SKM-1 treated with dmso at 0.1 percent for 144 hours (cell line): ENCODE measurements at regions not wholly inside any gene's neighbourhood (a gene's known extent, or its start where the extent isn't known, plus 50 kb on each side); places are given as distances from the start of the nearest gene placed in this dataset.

ENCODE experiments used
- DNase-seq: peaks from one replicate; lab custom pipeline; 2025; ENCODE audit not compliant: unreplicated experiment; lab: John Stamatoyannopoulos, UW

- DNase-seq, result no peak
These were observed 75.0 kb downstream of the PTPDC1 start for GRCh38 chr9:94159069-94159939.

- DNase-seq, result no peak
These were observed 76.6 kb downstream of the PTPDC1 start for GRCh38 chr9:94160594-94161501.

GRCh38 chr9:94161673-94162072 is 77.4 kb downstream of the PTPDC1 start:
- DNase-seq, result no peak

DNA sequence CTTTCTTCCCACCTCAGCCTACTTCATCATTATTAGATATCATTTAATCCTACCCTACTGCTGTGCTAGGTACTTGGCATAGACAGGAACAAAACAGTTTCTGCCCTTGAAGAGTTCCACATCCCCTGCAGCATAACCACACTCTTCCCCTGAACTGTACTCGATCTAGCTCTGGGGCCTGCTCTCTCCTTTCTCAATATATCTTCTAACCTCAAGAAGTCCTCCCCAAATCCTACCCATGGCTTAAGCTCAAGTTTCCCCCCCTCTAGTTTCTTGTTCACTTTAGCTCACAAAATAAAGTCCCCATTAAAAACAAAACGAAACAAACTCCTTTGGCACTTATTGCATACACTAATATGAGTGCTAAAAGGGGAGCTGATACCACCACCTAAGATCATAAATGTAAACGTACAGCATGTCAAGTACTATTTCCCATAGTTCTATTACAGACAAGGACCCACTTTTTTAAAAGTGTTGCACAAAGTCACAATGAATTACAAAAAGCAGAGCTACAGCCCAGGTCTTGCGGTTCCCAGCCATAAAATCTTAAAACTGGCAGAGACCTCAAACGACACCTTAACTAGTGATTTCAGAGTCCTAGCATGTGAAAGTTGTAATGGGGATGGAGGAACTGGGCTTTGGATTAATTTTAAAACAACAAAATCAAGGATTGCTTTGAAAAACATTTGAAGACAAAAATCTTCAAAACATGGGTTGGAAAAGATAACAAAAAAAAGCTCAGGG is 80.7 kb downstream of the PTPDC1 start:
- peak; percentile 5 for DNase-seq

GRCh38 chr9:94165592-94166235 is 81.5 kb downstream of the PTPDC1 start:
- DNase-seq, result peak; percentile 82

GRCh38 chr9:94166236-94166975 is 82.1 kb downstream of the PTPDC1 start:
- DNase-seq, result peak; percentile 85

- DNase-seq, result no peak
These were observed 82.7 kb downstream of the PTPDC1 start for GRCh38 chr9:94166976-94167346.

DNA sequence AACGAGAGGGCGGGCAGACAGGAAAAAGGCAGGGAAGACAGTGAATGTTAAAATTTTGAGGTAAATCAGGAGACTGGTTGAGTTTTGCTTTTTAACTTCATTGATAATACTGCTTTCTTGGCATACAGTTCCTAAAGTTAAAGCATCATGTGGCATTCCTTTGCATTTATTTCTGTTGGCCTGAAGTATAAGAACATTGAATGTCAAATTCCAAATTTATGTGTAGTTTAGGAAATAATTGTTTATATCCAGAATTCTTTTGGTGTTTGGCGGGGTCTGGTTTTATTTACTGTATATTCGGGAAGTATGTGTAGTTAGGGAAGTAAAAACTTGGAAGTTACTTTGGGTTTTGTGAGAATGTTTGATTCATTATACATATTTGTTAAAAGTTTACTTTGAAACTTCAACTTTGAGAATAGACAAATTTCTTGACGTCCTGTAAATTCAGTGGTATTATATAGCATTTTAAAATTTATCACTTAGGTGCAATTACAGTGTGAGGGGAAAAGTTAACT is 83.2 kb downstream of the PTPDC1 start:
- no peak for DNase-seq

DNA sequence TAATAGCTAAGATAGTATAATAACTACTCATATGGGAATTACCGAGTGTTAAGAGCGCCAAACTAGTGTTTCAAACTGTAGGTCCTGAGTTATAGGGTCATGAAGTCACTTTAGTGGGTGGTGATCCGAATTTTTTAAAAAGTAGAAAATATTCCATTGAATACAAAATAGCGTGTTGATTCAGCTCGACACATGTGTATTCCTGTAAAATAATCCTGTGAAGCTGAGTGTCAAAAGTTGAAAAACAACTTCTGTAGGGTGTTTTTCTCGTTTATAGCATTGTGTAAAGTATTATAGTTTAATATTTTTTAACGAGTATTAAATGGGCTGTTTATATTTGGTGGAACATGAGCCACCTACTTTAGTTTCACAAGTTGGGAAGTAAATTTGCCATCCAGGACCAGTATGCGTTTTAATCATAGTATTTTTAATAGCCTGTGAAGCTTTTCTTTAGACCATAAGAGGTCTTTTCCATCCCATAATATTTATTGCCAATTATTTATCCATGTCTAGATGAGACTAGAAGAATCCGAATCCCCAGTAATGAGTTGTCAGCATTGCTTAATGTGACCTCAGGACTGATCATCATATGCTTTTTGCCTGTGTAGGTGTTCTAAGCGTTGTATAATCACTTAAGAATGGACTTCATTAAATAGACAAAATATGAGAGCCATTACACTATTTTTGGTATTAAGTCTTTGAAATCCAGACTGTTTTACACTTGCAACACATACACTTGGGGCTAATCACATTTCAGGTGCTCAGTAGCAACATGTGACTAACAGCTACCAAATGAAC is 84.1 kb downstream of the PTPDC1 start:
- DNase-seq, result no peak

GRCh38 chr9:94169968-94170367 is 85.7 kb downstream of the PTPDC1 start:
- no peak for DNase-seq

- DNase-seq, result no peak
These were observed 85.5 kb upstream of the ZNF169 start for GRCh38 chr9:94173632-94174031.

- DNase-seq, result no peak
These were observed 84.9 kb upstream of the ZNF169 start for GRCh38 chr9:94174164-94174563.

- no peak for DNase-seq
These were observed 83.4 kb upstream of the ZNF169 start for GRCh38 chr9:94175669-94176068.

GRCh38 chr9:94176608-94177007 is 82.5 kb upstream of the ZNF169 start:
- no peak for DNase-seq

DNA sequence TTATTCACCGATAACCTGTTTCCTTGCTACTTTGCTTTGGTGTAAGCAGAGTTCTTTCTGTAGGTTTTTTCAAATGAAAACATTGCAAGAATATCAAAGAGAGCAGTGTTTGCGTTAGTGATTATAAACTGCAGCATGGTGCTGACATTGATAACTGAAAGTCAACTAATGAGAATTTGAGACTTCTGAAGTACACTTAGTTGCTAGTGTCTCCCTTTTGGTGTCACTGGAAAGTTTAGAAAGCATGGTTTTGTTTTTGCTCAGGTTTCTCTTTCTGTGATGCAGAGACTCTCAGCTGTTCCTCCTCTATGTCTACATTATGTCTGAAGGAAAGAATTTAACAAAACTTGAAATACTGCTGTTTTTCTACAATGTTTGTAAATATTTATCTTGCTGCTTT is 80.2 kb upstream of the ZNF169 start:
- DNase-seq, result no peak

- no peak for DNase-seq
These were observed 77.5 kb upstream of the ZNF169 start for GRCh38 chr9:94181408-94182181.

DNA sequence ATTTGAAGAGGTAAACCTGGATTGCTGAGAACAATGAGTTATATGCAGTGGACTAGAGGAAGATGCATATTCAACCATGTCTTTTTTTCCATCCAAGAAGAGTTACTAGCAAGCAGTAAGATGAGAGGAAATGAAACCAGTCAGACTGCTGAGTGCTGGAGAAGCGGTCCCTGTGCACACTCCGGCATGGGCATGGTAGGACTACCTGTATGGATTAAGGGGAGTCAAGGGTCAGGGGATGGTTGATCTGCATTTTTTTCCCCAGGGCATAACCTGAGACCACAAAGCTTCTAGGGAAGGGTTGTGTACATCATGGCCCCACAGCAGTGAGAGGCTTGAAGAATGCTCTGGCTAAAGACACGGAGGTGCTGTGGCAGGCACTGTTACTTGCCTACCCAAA is 76.6 kb upstream of the ZNF169 start:
- DNase-seq, result no peak

DNA sequence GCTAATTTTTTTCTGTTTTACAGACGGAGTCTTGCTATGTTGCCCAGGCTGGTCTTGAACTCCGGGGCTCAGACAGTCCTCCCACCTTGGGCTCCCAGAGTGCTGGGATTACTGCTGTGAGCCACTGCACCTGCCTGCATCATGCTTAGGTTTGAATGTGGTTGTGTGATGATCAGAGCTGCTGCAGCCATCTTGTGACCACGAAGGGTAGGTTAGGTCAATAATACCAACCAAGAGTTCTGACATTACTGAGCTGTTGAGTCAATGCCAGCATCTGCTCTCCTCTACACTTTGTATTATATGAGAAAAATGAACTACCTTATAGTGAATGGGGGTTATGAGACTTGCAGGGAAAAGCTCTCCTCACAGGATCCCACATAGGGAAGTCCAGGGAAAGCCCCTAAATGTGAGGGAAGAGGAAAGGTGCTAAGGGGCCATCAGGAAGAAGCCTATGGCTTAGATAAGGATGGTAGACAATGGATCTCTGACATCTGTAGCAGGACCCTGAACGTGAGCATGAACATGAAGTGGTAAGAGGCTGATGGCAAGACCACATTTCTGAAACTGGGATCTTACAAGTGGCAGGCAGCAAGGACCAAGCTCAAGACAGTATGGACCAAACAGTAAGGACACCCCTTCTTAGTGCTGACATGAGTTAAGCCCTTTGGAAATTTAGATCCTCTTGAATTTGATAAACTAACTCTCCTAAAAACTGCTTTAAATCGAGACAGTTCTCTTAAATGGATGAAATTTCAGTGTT is 75.7 kb upstream of the ZNF169 start:
- no peak for DNase-seq
